ENCODE measurements at regions not wholly inside any gene's neighbourhood (a gene's known extent, or its start where the extent isn't known, plus 50 kb on each side); places are given as distances from the start of the nearest gene placed in this dataset.

- no peak overlapping the region for H3K4me2 ChIP-seq (ENCODE audit: low read length)
- H3K27me3 ChIP-seq (ENCODE audit: low read depth, low read length), result peaks cover 32% of the 10 kb centered on the region
- no peak overlapping the region for H3K4me3 ChIP-seq (ENCODE audit: low read length)
- H2AFZ ChIP-seq (ENCODE audit: low read depth, low read length), result no peak overlapping the region
- H3K27ac ChIP-seq (ENCODE audit: low read length), result no peak overlapping the region
- no peaks in the 10 kb centered on the region for H4K20me1 ChIP-seq (ENCODE audit: insufficient read depth, low read length)
- H3K36me3 ChIP-seq (replicated peaks; ENCODE audit: low read depth, low read length), result no peaks in the 10 kb centered on the region
- H3K9ac ChIP-seq (ENCODE audit: low read length), result no peak overlapping the region
- no peaks in the 10 kb centered on the region for H3K4me1 ChIP-seq (ENCODE audit: low read length)
- H3K9me3 ChIP-seq (ENCODE audit: insufficient read depth, low read length), result no peaks in the 10 kb centered on the region
- H3K79me2 ChIP-seq (ENCODE audit: low read length), result no peaks in the 10 kb centered on the region
- TF ChIP-seq CTCF (IDR thresholded peaks at IDR 0.05; ENCODE audit: low read depth, low read length) (no peak), EZH2phosphoT487 (IDR thresholded peaks at IDR 0.05; ENCODE audit: low read depth) (no peak)
Measured at GRCh38 chr15:96031426-96032110, 298.9 kb upstream of the NR2F2 start.

- Histone ChIP-seq H3K36me3 (replicated peaks; ENCODE audit: low read depth, low read length) (no peaks in the 10 kb centered on the region), H3K27me3 (ENCODE audit: low read depth, low read length) (peaks cover 54% of the 10 kb centered on the region), H4K20me1 (ENCODE audit: insufficient read depth, low read length) (no peaks in the 10 kb centered on the region), H2AFZ (ENCODE audit: low read depth, low read length) (no peak overlapping the region), H3K4me2 (ENCODE audit: low read length) (no peak overlapping the region), H3K9me3 (ENCODE audit: insufficient read depth, low read length) (no peaks in the 10 kb centered on the region), H3K9ac (ENCODE audit: low read length) (no peak overlapping the region), H3K4me1 (ENCODE audit: low read length) (no peaks in the 10 kb centered on the region), H3K4me3 (ENCODE audit: low read length) (no peak overlapping the region), H3K79me2 (ENCODE audit: low read length) (no peaks in the 10 kb centered on the region), H3K27ac (ENCODE audit: low read length) (no peak overlapping the region)
- TF ChIP-seq CTCF (IDR thresholded peaks at IDR 0.05; ENCODE audit: low read depth, low read length), result no peak
- TF ChIP-seq EZH2phosphoT487 (IDR thresholded peaks at IDR 0.05; ENCODE audit: low read depth), result no peak
Measured at GRCh38 chr15:96035091-96035490, 295.4 kb upstream of the NR2F2 start.

GRCh38 chr15:96035635-96036034 lies 294.9 kb upstream of the NR2F2 start:
- H4K20me1 ChIP-seq (ENCODE audit: insufficient read depth, low read length), result no peaks in the 10 kb centered on the region
- H3K4me2 ChIP-seq (ENCODE audit: low read length), result no peak overlapping the region

GRCh38 chr15:96037584-96037983 lies 292.9 kb upstream of the NR2F2 start:
- Histone ChIP-seq H3K79me2 (ENCODE audit: low read length) (no peaks in the 10 kb centered on the region), H3K4me1 (ENCODE audit: low read length) (peaks cover under 1% of the 10 kb centered on the region; the same call in 1 of the 2 replicates), H3K9me3 (ENCODE audit: insufficient read depth, low read length) (0 out of 2 replicates have a peak, but pooled peaks cover 5% of the 10 kb centered on the region), H3K36me3 (replicated peaks; ENCODE audit: low read depth, low read length) (no peaks in the 10 kb centered on the region), H4K20me1 (ENCODE audit: insufficient read depth, low read length) (no peaks in the 10 kb centered on the region), H3K27ac (ENCODE audit: low read length) (no peak overlapping the region), H3K27me3 (ENCODE audit: low read depth, low read length) (peaks cover 43% of the 10 kb centered on the region), H3K4me3 (ENCODE audit: low read length) (no peak overlapping the region), H3K4me2 (ENCODE audit: low read length) (no peak overlapping the region), H2AFZ (ENCODE audit: low read depth, low read length) (no peak overlapping the region), H3K9ac (ENCODE audit: low read length) (no peak overlapping the region)
- TF ChIP-seq CTCF (IDR thresholded peaks at IDR 0.05; ENCODE audit: low read depth, low read length) (no peak), EZH2phosphoT487 (IDR thresholded peaks at IDR 0.05; ENCODE audit: low read depth) (no peak)

More at GRCh38 chr15:96035635-96036034, 294.9 kb upstream of the NR2F2 start:
- no peak overlapping the region for H2AFZ ChIP-seq (ENCODE audit: low read depth, low read length)
- H3K9ac ChIP-seq (ENCODE audit: low read length), result no peak overlapping the region
- H3K4me1 ChIP-seq (ENCODE audit: low read length), result no peaks in the 10 kb centered on the region
- H3K9me3 ChIP-seq (ENCODE audit: insufficient read depth, low read length), result no peaks in the 10 kb centered on the region
- no peaks in the 10 kb centered on the region for H3K36me3 ChIP-seq (replicated peaks; ENCODE audit: low read depth, low read length)
- no peak overlapping the region for H3K4me3 ChIP-seq (ENCODE audit: low read length)
- no peak overlapping the region for H3K27ac ChIP-seq (ENCODE audit: low read length)
- no peak for TF ChIP-seq EZH2phosphoT487 (IDR thresholded peaks at IDR 0.05; ENCODE audit: low read depth)
- no peak for TF ChIP-seq CTCF (IDR thresholded peaks at IDR 0.05; ENCODE audit: low read depth, low read length)
- peaks cover 54% of the 10 kb centered on the region for H3K27me3 ChIP-seq (ENCODE audit: low read depth, low read length)
- no peaks in the 10 kb centered on the region for H3K79me2 ChIP-seq (ENCODE audit: low read length)

Data from OCI-LY3 (cell line).